AG09319 (cell line): ENCODE measurements at regions not wholly inside any gene's neighbourhood (a gene's known extent, or its start where the extent isn't known, plus 50 kb on each side); places are given as distances from the start of the nearest gene placed in this dataset.

Experiments
- DNase-seq: peaks from one replicate; pipeline ENCODE4 v3.0.0-alpha.2; 2010; ENCODE audit warnings: low read depth; ENCODE audit errors: extremely low read depth
- TF ChIP-seq, protein P1 (sequence below): IDR thresholded peaks from 2 replicates; pipeline ENCODE4 v1.5.1; 2011; ENCODE audit warnings: low read depth, mild to moderate bottlenecking, inconsistent platforms, low read length, moderate library complexity

DNA sequence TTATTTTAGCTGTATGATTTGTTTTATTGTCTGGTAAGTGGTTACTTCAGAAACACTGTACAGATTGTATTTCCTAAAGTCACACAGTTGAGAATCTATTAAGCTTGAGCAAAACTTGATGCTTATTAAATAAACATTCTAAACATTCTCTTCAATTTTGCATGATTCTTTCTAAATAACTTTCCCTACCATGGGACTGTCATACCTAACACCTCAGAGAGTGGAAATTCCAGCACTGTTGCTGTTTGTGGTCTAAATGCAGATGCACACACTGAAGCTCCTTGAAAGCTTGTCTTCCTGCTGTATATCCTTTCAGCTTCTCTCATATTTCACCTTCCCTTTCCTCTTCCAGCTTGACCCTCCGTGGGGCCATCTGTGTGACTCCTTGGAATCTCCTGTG is 392.0 kb downstream of the LRIG3 start:
- TF ChIP-seq, protein P1, sequence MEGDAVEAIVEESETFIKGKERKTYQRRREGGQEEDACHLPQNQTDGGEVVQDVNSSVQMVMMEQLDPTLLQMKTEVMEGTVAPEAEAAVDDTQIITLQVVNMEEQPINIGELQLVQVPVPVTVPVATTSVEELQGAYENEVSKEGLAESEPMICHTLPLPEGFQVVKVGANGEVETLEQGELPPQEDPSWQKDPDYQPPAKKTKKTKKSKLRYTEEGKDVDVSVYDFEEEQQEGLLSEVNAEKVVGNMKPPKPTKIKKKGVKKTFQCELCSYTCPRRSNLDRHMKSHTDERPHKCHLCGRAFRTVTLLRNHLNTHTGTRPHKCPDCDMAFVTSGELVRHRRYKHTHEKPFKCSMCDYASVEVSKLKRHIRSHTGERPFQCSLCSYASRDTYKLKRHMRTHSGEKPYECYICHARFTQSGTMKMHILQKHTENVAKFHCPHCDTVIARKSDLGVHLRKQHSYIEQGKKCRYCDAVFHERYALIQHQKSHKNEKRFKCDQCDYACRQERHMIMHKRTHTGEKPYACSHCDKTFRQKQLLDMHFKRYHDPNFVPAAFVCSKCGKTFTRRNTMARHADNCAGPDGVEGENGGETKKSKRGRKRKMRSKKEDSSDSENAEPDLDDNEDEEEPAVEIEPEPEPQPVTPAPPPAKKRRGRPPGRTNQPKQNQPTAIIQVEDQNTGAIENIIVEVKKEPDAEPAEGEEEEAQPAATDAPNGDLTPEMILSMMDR: no peak
- DNase-seq: no peak

DNA sequence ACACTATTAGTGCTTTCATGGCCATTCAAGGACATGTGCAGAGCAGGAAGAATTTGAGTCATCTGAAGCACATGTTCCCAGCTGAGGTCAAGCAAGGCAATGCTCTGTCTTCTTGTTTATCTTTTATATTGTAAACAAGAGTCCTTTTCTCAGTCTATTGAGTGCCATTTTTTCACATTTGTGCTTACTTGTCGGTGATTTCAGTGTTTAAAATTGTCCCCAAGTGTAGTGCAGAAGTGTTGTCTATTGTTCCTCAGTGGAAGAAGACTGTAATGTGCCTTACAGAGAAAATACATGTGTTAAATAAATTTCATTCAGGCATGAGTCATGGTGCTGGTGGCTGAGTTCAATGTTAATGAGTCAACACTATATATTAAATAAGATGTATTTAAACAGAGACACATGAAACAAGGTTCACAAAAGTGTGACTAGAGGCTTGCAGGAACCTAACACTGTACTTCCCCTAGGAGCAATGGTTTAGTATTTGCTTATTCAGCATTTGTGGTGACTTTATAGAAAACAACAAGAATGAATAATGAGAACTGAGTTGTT is 391.1 kb downstream of the LRIG3 start:
- DNase-seq: no peak
- TF ChIP-seq, protein P1: no peak

DNA sequence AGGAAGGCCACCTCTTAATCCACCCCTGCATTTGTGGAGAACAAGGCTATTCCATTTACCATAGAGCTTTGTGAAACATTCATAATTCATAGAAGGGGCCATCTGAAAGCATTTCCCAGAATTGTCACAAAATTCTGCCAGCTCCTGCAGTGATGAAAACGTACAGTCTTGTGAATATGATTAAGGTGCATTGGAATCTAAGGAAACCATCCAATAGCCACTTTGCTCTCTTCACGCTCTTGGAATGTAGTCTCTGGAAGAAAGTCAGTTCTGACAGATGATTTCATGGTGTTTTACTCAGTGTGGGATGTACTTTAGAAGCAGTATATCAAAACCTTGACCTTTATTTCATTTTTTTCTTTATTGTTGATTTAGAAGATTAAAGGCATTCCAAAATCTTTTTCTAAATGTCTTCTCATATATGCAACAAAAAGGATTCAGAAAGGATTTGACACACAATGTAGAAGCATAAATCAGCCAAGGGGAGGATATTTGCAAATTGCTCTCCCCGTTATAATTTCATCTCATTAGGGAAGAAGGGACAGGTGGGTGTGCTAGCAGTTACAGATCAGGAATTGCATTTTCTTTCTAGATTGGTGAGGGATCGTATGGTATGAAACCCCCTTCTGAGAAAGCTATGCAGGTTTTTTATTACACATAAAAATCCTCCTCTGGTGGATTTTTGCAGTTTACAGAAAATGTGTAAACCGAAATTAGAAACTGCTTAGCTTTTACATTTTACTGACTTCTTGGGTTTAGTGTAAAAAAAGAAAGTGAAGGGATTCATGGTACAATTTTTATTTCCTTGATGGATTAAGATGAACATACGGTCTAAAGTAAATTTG is 390.2 kb downstream of the LRIG3 start:
- TF ChIP-seq, protein P1: no peak
- peak; percentile 80 for DNase-seq

DNA sequence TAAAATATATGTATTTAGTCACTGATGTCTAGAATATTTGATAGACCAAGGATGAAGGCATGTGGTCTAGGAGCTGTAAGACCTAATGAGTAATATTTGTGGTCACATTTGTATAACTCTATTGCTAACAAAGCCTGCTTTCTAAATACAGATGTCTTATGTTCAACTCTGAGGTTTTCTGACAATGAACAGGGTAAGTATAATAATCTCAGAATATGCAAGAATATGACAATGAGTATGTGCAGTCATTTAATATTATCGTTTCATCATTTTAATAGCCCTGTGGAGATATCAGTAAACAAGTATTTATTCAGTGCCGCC is 389.6 kb downstream of the LRIG3 start:
- TF ChIP-seq, protein P1: no peak
- peak; percentile 44 for DNase-seq

DNA sequence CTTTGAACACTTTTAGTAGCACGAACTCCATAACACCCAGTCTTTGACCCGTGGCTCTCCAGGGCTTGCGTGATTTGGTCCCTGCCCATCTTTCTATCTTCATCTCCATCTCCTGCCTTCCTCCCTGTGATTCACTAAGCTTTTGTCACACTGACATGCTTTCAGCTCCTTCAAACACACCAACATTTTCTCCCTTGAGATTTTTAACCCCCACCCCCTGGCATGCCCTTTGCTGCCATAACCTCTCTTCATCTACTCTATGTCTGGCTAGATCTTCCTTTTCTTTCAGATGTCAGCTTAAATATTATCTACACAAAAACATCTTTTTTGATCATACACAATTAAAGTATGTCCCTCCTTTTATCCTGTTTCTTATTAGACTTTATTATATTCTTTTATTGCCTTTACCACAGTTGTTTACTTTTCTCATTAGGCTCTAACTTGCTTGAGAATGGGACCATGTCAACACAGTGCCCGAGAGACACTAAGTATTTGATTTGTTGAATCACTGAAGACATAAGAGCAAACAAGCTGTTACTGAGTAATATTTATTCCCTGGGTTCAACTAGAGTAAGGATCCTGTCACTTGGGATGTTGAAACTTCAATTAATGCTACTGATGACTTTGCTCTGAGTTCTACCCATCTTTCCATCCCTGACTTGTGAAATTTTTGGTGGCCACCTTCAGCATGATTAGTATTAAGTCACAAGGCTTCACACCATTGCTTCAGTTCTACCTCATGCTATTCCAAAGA is 387.3 kb downstream of the LRIG3 start:
- DNase-seq: no peak
- TF ChIP-seq, protein P1: no peak

DNA sequence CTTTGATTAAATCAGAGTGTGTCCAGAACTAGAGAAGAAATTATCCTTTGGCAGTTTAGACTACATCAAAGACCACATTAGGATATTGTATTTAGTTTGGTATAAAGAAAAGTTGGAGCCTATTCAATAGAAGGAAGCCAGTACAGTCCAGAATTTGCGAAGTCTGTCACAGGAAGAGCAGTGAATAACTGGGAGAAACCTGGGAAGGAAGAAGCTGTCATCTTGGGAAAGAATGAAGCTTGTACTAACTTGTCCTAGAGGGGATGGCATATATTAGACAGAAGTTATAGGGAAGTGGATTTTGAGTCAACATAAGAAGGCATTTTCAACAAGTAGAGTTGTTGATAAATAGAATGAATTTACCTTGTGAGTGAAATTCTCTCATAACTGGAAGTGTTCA is 386.7 kb downstream of the LRIG3 start:
- TF ChIP-seq, protein P1: no peak

DNA sequence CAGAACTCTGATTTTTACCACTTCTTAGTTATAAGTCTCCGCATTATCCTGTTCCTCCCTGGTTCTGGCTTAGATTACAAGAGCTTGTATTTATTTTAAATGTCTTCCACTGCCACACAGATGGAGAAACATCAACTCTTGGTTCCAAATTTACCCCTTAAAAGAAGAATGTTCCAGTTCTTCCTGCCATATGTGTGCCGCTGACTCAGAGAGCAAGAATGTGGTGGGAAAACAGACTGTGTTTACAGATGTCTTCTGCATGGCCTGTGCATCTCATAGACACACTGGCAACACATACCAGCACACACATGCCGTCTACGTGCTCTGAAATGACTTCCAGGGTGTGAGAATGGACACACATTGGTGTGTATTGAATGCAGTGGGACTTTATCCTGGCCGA is 383.0 kb downstream of the LRIG3 start:
- DNase-seq: no peak
- TF ChIP-seq, protein P1: no peak

More for the DNA sequence above, 386.7 kb downstream of the LRIG3 start:
- no peak for DNase-seq
